K562 (cell line): ENCODE measurements at regions not wholly inside any gene's neighbourhood (a gene's known extent, or its start where the extent isn't known, plus 50 kb on each side); places are given as distances from the start of the nearest gene placed in this dataset.

Experiments
- ATAC-seq: fragments of 200-7000 bp; cut with Tn5 transposase; 3 replicates; pipeline ENCODE4 v1.9.1; 2020; ENCODE audit warnings: moderate library complexity
- BruUV-seq: library from RNA; stranded (reverse); fragments of 400-500 nt; replicated peaks from 2 replicates; lab custom pipeline; 2021; lab: Mats Ljungman, UMichigan
- CTCF ChIA-PET: fragments of 300-600 bp; formaldehyde crosslinking; extraction: SDS; loops from one replicate; lab custom pipeline; 2021; ENCODE audit warnings: low intra/inter-chr PET ratio; lab: Yijun Ruan, JAX
- POLR2A ChIA-PET: fragments of 300-600, 350-650 bp; sonication (Branson Sonifier 250); formaldehyde crosslinking; extraction: SDS; loops from one replicate; lab custom pipeline; 2021; ENCODE audit warnings: antibody characterized with exemption, inconsistent platforms; lab: Yijun Ruan, JAX
- DNase-seq, 4 experiments: peaks; one replicate each; pipeline versions ENCODE4 v3.0.0 to v3.0.0-alpha.2; 2011 to 2018; ENCODE audit warnings: low spot score in 3 of 4, mixed read lengths in 3 of 4; ENCODE audit errors: extremely low read depth in 1 of 4
- FAIRE-seq: peaks from 2 replicates; lab custom pipeline; 2011; peaks lifted over from hg19 to GRCh38; lab: Jason Lieb, UNC
- H2AFZ ChIP-seq: 2 replicates; pipeline ENCODE4 v1.6.0; 2011; ENCODE audit warnings: low read depth, low read length, control low read depth, inconsistent platforms
- H3K27ac ChIP-seq: fragments of 200-600 bp; 3 replicates; pipeline ENCODE4 v1.8.0; 2011; ENCODE audit warnings: low read depth, mild to moderate bottlenecking, control low read depth, inconsistent platforms, low read length, moderate library complexity, mixed read lengths; ENCODE audit errors: extremely low read depth
- H3K27me3 ChIP-seq, 2 experiments: fragments of 300-600 bp in 1 of 2; 2 replicates in 1 of 2; 3 replicates in 1 of 2; pipeline versions ENCODE4 v1.6.0 to v1.8.0; 2011; ENCODE audit warnings: inconsistent platforms in 2 of 2, low read length in 2 of 2, mild to moderate bottlenecking in 1 of 2, mixed read lengths in 1 of 2, moderate library complexity in 1 of 2; ENCODE audit not compliant: control insufficient read depth in 2 of 2, insufficient read depth in 2 of 2
- H3K36me3 ChIP-seq: fragments of 300-600 bp; 3 replicates; pipeline ENCODE4 v1.8.0; 2011; ENCODE audit warnings: mild to moderate bottlenecking, low read length, inconsistent platforms; ENCODE audit not compliant: control insufficient read depth, insufficient read depth
- H3K4me1 ChIP-seq, 2 experiments: fragments of 200-600 bp in 1 of 2; replicated peaks in 1 of 2; 2 replicates in 1 of 2; 3 replicates in 1 of 2; pipeline versions ENCODE4 v1.5.1 to v1.8.0; 2011; ENCODE audit warnings: inconsistent platforms in 2 of 2, low read length in 2 of 2, mild to moderate bottlenecking in 1 of 2, mixed read lengths in 1 of 2, moderate library complexity in 1 of 2; ENCODE audit not compliant: control insufficient read depth in 2 of 2, insufficient read depth in 2 of 2
- H3K4me2 ChIP-seq: 2 replicates; pipeline ENCODE4 v1.6.1; 2011; ENCODE audit warnings: low read length, control low read depth, inconsistent platforms, mixed read lengths; ENCODE audit not compliant: insufficient read depth
- H3K4me3 ChIP-seq: fragments of 200-600 bp; sonication (generic), shearing (Covaris generic); 2 replicates; pipeline ENCODE4 v1.5.1; 2016; ENCODE audit warnings: control low read depth, inconsistent platforms
- H3K79me2 ChIP-seq: fragments of 200-600 bp; 3 replicates; pipeline ENCODE4 v1.8.0; 2011; ENCODE audit warnings: low read length, inconsistent platforms; ENCODE audit not compliant: control insufficient read depth, insufficient read depth
- H3K9ac ChIP-seq, 2 experiments: 2 replicates each; pipeline versions ENCODE4 v1.6.0 to v1.6.1; 2011; ENCODE audit warnings: low read depth in 2 of 2, low read length in 2 of 2, control low read depth in 1 of 2, inconsistent platforms in 1 of 2, mild to moderate bottlenecking in 1 of 2, mixed read lengths in 1 of 2; ENCODE audit not compliant: insufficient read depth in 1 of 2
- H3K9me1 ChIP-seq: one replicate; pipeline ENCODE4 v1.6.0; 2011; ENCODE audit warnings: inconsistent platforms, mild to moderate bottlenecking, low read length, moderate library complexity; ENCODE audit not compliant: control insufficient read depth, insufficient read depth
- H3K9me3 ChIP-seq: replicated peaks from 2 replicates; pipeline ENCODE4 v1.5.1; 2011; ENCODE audit warnings: low read depth, low read length, inconsistent platforms; ENCODE audit not compliant: control insufficient read depth, insufficient read depth
- H4K20me1 ChIP-seq: replicated peaks from 2 replicates; pipeline ENCODE4 v1.6.1; 2011; ENCODE audit warnings: low read length, inconsistent platforms, mixed read lengths; ENCODE audit not compliant: control insufficient read depth, insufficient read depth
- ARID2 ChIP-seq: fragments of 450-650 bp; IDR thresholded peaks from 2 replicates; pipeline ENCODE4 v1.6.1; 2017; ENCODE audit warnings: antibody characterized with exemption, mild to moderate bottlenecking
- ARNT ChIP-seq, 2 experiments: fragments of 450-650 bp; IDR thresholded peaks; 2 replicates each; pipeline ENCODE4 v1.6.1; 2016; ENCODE audit warnings: mild to moderate bottlenecking in 1 of 2
- BHLHE40 ChIP-seq: IDR thresholded peaks from 2 replicates; pipeline ENCODE4 v1.6.1; 2011; ENCODE audit warnings: low read length, improper control_type of control experiment
- CSDE1 ChIP-seq, 2 experiments: fragments of 450-650 bp; IDR thresholded peaks; 2 replicates each; pipeline ENCODE4 v1.6.1; 2016; ENCODE audit warnings: mild to moderate bottlenecking in 1 of 2
- E2F6 ChIP-seq, 2 experiments: IDR thresholded peaks; 2 replicates each; pipeline ENCODE4 v1.6.1; 2011; ENCODE audit warnings: borderline replicate concordance in 1 of 2, control low read depth in 1 of 2, low read depth in 1 of 2, low read length in 1 of 2, mild to moderate bottlenecking in 1 of 2, mixed read lengths in 1 of 2, moderate library complexity in 1 of 2; ENCODE audit not compliant: insufficient read depth in 1 of 2, insufficient read length in 1 of 2, poor library complexity in 1 of 2, severe bottlenecking in 1 of 2; ENCODE audit errors: extremely low read depth in 1 of 2
- EZH2 ChIP-seq: IDR thresholded peaks from 2 replicates; pipeline ENCODE4 v1.6.1; 2012; ENCODE audit warnings: low read depth, mild to moderate bottlenecking, inconsistent platforms, low read length, borderline replicate concordance
- NR2F6 ChIP-seq: fragments of 450-650 bp; formaldehyde crosslinking; IDR thresholded peaks from 2 replicates; pipeline ENCODE4 v1.4.0; 2020; ENCODE audit warnings: mild to moderate bottlenecking
- NRF1 ChIP-seq, 2 experiments: fragments of 450-650 bp; IDR thresholded peaks in 1 of 2; conservative IDR thresholded peaks in 1 of 2; 2 replicates each; pipeline ENCODE4 v1.6.1; 2014; ENCODE audit warnings: mild to moderate bottlenecking in 2 of 2
- POLR3G ChIP-seq: IDR thresholded peaks from 2 replicates; pipeline ENCODE4 v1.6.1; 2011; ENCODE audit not compliant: insufficient read length, insufficient replicate concordance; ENCODE audit errors: extremely low read depth
- RNF2 ChIP-seq: sonication (generic); IDR thresholded peaks from 2 replicates; pipeline ENCODE4 v1.6.1; 2016
- SMAD1 ChIP-seq: fragments of 150-350 bp; IDR thresholded peaks from 2 replicates; pipeline ENCODE4 v1.6.1; 2014; ENCODE audit warnings: low read length, low read depth; ENCODE audit not compliant: partially characterized antibody
- SMAD2 ChIP-seq: fragments of 150-350 bp; IDR thresholded peaks from 2 replicates; pipeline ENCODE4 v1.6.1; 2014; ENCODE audit warnings: low read depth, mild to moderate bottlenecking, low read length
- SOX6 ChIP-seq: fragments of 450-650 bp; IDR thresholded peaks from 2 replicates; pipeline ENCODE4 v1.6.1; 2014; ENCODE audit warnings: mild to moderate bottlenecking
- U2AF2 ChIP-seq: fragments of 200-400 bp; formaldehyde crosslinking; optimal IDR thresholded peaks from 2 replicates; pipeline ENCODE3; 2017; ENCODE audit warnings: low read depth, mild to moderate bottlenecking, low read length
- ZBTB1 ChIP-seq: sonication (generic); formaldehyde crosslinking; IDR thresholded peaks from 2 replicates; pipeline ENCODE4 v1.8.1; 2023; ENCODE audit warnings: missing genetic modification reagents, low read depth, mild to moderate bottlenecking, borderline replicate concordance
- ZNF3 ChIP-seq: fragments of 250-450 bp; sonication (Bioruptor Pico); IDR thresholded peaks from 2 replicates; pipeline ENCODE4 v1.5.0; 2021; ENCODE audit warnings: mild to moderate bottlenecking, moderate library complexity
- ZNF408 ChIP-seq: fragments of 250-450 bp; sonication (Bioruptor Pico); IDR thresholded peaks from 2 replicates; pipeline ENCODE4 v1.4.0; 2020; ENCODE audit warnings: low read depth, mild to moderate bottlenecking, moderate library complexity
- ZNF764 ChIP-seq: fragments of 250-450 bp; sonication (Bioruptor Pico); IDR thresholded peaks from 2 replicates; pipeline ENCODE4 v1.4.0; 2020; ENCODE audit warnings: low read depth, mild to moderate bottlenecking, moderate library complexity
- WGBS: fragments of 100-300 bp; shearing (Covaris generic); methylation state at CpG from one replicate; pipeline ENCODE4 v1.1.6; 2016; ENCODE audit warnings: low coverage, mixed read lengths; ENCODE audit not compliant: insufficient coverage; ENCODE audit errors: missing lambda C conversion rate; 5-methylcytosine and 5-hydroxymethylcytosine counted together
- in situ Hi-C: fragments of 300-500 bp; cut with MboI; formaldehyde crosslinking; loops from 4 replicates; pipeline ENCODE4 v1.15.0; 2018; ENCODE audit warnings: inconsistent platforms, mixed read lengths
- intact Hi-C: fragments of 100-400 bp; cut with micrococcal nuclease; formaldehyde crosslinking; loops from 2 replicates; pipeline ENCODE4 v1.14.2; 2022

DNA sequence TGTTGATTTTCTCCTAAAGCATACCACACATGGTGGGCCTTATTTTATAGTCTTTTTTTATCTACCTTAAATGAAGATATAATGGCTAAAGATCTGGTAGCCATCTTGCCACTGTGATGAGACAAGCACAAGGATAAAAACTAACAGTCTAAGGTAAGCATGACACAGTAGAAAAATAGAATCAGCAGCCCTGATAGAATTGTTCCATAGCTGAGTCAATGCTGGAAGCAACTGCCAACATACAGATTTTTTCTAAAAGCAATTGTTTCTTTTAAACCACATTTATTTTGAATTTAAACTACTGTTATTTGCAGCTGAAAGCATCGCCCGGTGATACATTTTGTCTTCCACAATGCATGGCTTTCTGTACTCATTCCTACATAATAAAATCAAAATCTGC is 1091.5 kb upstream of the CHAC2 start:
- ChIA-PET POLR2A (no interaction called here), CTCF (no interaction called here)
- no peak overlapping the region for H3K4me3 ChIP-seq
- BruUV-seq = no TSS peak
- H3K79me2 ChIP-seq = no peaks in the 10 kb centered on the region
- no peak for FAIRE-seq
- H3K27ac ChIP-seq = no peak overlapping the region
- WGBS = 0% methylated on average over 2 of the region's 2 CpGs
- no peaks in the 10 kb centered on the region for H3K36me3 ChIP-seq
- no peaks in the 10 kb centered on the region for H3K9me1 ChIP-seq
- in situ Hi-C loops = no loop called here
- no peak for ATAC-seq
- no peak overlapping the region for H3K9ac ChIP-seq
- intact Hi-C loops = no loop called here
- H3K27me3 ChIP-seq = no peaks in the 10 kb centered on the region
- no peaks in the 10 kb centered on the region; the same call in 1 of the 2 replicates for H3K9me3 ChIP-seq
- DNase-seq = no peak
- no peaks in the 10 kb centered on the region for H4K20me1 ChIP-seq
- no peak for TF ChIP-seq ZNF764 (CRISPR knock-in tag)
- TF ChIP-seq ZNF3 = no peak
- no peak for TF ChIP-seq CSDE1 (IDR thresholded peaks at IDR 0.05)
- no peak for TF ChIP-seq BHLHE40
- H3K4me2 ChIP-seq = no peak overlapping the region
- no peaks in the 10 kb centered on the region for H3K4me1 ChIP-seq
- no peak overlapping the region for H2AFZ ChIP-seq

DNA sequence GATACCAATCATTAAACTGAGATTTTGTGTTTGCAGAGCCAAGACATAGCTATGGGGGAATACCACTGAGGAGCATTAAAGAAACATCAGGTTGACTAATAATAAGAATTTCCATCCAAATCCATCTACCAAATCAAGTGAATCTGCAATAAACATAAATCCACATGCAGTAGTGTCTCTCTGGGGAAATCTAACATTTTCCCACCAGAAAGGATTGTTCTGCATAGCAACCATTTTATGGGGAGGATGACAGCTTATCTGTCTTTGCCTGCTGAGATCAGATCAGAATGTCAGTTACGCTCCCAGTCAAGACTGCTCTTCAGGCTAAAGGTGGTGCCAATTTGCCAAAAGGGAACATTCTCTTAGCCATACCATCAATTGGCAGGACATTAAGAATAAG is 1098.9 kb upstream of the CHAC2 start:
- Histone ChIP-seq H3K4me2 (no peak overlapping the region), H3K4me3 (no peak overlapping the region), H3K9ac (no peak overlapping the region), H2AFZ (no peak overlapping the region), H3K4me1 (no peaks in the 10 kb centered on the region), H3K36me3 (no peaks in the 10 kb centered on the region), H3K79me2 (no peaks in the 10 kb centered on the region), H3K27ac (no peak overlapping the region), H3K27me3 (no peaks in the 10 kb centered on the region), H3K9me1 (no peaks in the 10 kb centered on the region), H3K9me3 (no peaks in the 10 kb centered on the region), H4K20me1 (no peaks in the 10 kb centered on the region)
- BruUV-seq = no TSS peak
- intact Hi-C loops = no loop called here
- CTCF ChIA-PET = no interaction called here
- DNase-seq (no peak), ATAC-seq (no peak), FAIRE-seq (no peak)
- in situ Hi-C loops = no loop called here
- TF ChIP-seq SOX6 = no peak
- no peak for TF ChIP-seq POLR3G
- no peak for TF ChIP-seq SMAD1
- no peak for TF ChIP-seq U2AF2
- TF ChIP-seq E2F6 (IDR thresholded peaks at IDR 0.05; ENCODE audit: borderline replicate concordance in 1 of 2, extremely low read depth in 1 of 2, insufficient read depth in 1 of 2, insufficient read length in 1 of 2, low read depth in 1 of 2, low read length in 1 of 2, poor library complexity in 1 of 2, severe bottlenecking in 1 of 2) = no peak
- no peak for TF ChIP-seq SMAD2
- TF ChIP-seq ZNF764 (CRISPR knock-in tag) = no peak
- TF ChIP-seq ZBTB1 (CRISPR knock-in tag) = no peak
- TF ChIP-seq ZNF408 = no peak
- TF ChIP-seq RNF2 = no peak
- no peak for TF ChIP-seq ARID2
- TF ChIP-seq EZH2 = no peak
- no peak for TF ChIP-seq ARNT (IDR thresholded peaks at IDR 0.05)
- no peak for TF ChIP-seq NRF1 (conservative IDR thresholded peaks at IDR 0.05 in 1 of 2, IDR thresholded peaks at IDR 0.05 in 1 of 2)
- no peak for TF ChIP-seq NR2F6 (CRISPR knock-in tag)
- WGBS = 0% methylated on average over 1 of the region's 1 CpG
- POLR2A ChIA-PET = no interaction called here
